NOMO-1 (cell line): ENCODE measurements at regions not wholly inside any gene's neighbourhood (a gene's known extent, or its start where the extent isn't known, plus 50 kb on each side); places are given as distances from the start of the nearest gene placed in this dataset.
"Not testable (repeated sequence)": the region's sequence is repeated elsewhere in the genome, so short reads cannot be mapped to it uniquely, and the experiment has no call there.

ENCODE experiments used
- DNase-seq, 2 experiments: peaks; one replicate each; lab custom pipeline; 2025; ENCODE audit not compliant: unreplicated experiment in 2 of 2; lab: John Stamatoyannopoulos, UW

- no peak for DNase-seq
These were observed 178.7 kb downstream of the CHIC2 start for GRCh38 chr4:53885668-53886067.

- not testable (repeated sequence) for DNase-seq
These were observed 187.3 kb downstream of the CHIC2 start for GRCh38 chr4:53877096-53877495.

DNA sequence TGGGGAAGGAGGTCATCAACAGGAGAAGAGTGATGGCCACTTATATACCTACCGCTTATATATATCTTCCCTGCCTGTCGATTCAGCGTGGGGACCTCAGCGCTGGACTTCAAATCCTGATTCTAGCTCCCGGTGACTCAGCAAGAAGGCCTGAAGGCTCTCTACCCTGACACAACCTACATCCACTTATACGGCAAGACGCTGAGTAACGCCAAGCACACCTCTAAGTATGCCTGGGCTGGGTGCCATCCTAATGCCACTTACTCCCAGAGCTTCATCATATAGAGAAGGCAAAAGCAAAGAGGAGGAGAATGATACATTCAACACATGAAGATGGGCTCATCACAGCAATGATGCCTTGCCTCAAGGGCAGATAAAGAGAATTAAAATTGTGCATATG, 198.3 kb downstream of the CHIC2 start:
- DNase-seq, result no peak

GRCh38 chr4:53865054-53865453, 199.4 kb downstream of the CHIC2 start:
- DNase-seq, result no peak

DNA sequence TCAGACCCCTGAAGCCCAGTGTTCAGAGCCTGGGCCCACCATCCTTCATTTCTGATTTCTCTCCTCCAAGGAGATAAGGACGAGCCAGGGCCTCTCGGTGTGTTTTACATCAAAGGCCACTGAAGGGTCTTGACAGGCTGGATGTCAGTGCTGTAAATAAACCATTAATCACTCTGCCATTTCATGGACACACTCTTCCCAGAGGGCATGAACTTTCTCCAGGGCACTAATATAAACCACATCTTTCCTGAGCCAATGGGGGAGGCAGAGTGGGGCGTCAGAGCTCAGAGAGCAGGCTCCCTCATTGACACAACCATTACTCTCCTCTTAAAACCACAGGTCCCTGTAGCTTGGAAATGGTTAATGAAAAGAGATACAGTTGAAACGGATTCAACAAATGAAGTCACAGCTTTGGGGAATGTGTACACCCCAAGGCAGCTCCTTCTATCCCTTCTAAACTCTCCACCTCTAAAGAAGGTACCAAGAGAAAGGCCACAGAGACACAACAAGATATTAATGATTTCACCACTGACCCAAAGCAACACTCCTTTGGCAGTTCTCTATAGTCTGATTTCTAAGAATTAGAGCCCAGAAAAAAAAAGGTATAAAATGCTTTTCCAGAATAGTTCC, 200.6 kb downstream of the CHIC2 start:
- DNase-seq, result no peak

DNA sequence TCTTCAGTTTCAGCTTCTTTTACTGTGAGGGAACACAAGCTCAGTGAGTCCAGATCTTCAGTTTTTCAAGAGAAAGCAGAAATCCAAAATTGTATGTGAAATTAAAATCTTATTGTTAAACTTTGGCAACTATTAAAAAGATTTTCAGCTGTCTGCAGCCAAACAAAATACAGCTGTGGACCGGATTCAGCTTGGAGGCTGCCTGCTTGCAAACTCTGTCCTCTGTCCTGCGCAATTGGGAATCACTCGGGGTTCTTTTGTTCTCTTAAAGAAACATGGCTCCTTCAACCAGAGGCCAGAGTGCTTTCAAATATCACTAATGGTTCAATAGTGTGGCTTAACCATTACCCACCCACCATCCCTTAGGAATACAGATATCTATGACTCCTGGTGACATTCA, 201.2 kb downstream of the CHIC2 start:
- no peak for DNase-seq

DNA sequence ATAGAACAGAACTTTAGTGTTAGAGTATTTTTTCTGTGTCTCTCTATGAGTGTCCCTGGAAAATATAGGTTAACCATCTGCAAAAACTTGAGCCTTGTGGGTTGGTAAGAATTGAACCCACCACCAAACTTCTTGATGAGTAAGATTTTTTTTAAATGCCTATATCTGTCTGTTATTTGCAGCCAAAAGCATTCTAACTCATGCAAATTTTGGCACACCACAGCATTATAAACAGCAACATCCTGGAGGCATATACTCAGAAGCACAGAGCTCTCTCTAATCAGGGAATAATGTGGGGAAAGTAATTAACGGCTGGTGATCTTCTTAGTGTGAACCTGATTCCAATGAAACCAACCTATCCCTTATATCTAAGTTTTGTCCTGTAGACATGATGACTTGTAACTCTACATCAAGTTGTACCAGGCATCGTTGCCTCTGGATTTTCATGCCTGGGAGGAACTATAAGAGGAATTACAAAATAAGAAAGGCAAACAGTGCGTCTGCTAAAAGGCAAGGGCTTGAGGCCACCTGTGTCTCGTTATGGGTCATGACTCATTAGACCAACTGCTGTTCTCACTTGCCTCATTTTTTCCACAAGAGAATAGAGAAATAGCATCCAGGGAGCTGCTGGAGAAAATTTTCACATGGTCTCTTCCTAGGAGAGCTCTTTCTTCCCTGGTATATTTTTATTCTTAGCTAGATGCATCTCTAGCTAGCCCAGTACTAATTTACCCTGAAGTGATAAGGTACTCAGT, 202.4 kb downstream of the CHIC2 start:
- peak; percentile 27 to 47 for DNase-seq

GRCh38 chr4:53859305-53859704, 205.1 kb downstream of the CHIC2 start:
- DNase-seq, result no peak

GRCh38 chr4:53858744-53859143, 205.7 kb downstream of the CHIC2 start:
- DNase-seq, result no peak

- DNase-seq, result peak; percentile 51 to 86
These were observed 208.7 kb downstream of the CHIC2 start for GRCh38 chr4:53855581-53856250.

- peak; percentile 39 to 86 for DNase-seq
These were observed 209.3 kb downstream of the CHIC2 start for GRCh38 chr4:53854991-53855568.

DNA sequence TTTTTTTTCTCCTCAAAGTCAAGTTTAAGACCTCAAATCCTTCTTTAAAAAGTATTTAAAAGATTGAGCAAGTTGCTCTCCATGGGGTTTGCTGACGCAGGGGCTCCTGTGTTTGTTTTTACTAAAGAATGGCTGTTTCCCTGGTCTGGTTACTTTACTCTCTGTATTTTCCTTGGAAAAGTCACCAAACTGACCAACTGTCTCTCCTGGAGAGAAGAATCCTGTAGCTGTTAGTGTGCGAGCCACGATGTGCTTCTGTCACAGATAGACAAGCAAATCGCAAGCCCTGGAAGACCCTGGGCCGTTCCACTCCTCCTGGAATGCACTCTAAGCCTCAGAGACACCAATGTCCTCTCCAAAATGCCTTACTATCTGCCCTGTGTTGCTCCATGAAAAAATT, 212.1 kb downstream of the CHIC2 start:
- no peak for DNase-seq

DNA sequence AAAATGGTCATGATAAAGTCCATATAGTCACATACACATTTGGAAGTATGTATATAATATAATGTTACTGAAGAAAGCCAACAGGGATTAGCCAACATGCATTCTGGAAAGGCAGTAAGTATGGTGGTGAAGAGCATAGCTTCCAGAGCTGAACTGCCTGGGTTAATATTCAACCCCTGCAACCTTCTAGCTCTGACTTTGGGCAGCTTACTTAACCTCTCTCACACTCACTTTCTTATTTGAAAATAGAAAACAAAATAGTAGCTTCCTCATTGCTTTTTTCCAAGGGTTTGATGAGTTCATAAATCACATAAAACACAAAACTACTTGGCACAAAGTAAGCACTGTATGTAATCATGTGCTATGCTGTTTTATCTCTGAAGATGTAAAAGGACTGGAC, 216.4 kb downstream of the CHIC2 start:
- no peak for DNase-seq

DNA sequence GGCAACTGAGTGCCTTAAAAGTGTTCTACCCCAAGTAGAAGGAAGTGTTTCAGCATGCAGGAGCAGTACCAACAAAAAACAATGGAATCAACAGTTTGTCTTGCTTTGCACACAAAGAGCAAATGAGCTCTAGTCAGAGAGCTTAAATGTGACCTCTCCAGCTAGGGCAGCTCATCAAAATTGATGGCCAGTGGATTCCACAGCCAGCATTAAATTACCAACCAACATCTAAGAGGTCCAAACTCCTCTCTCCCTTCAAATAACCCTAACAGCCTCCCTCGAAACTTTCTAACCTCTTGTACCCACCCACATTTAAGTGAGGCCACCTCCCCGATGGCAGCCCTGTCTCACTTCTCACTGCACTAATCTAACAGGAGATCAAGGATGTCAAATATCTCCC, 219.9 kb downstream of the CHIC2 start:
- no peak for DNase-seq

- DNase-seq, result no peak
These were observed 220.3 kb downstream of the CHIC2 start for GRCh38 chr4:53844133-53844532.

- DNase-seq, result no peak
These were observed 222.7 kb downstream of the CHIC2 start for GRCh38 chr4:53841711-53842110.

- no peak for DNase-seq
These were observed 223.8 kb downstream of the CHIC2 start for GRCh38 chr4:53840643-53841042.

GRCh38 chr4:53833302-53834003, 231.0 kb downstream of the CHIC2 start:
- not testable (repeated sequence) for DNase-seq

- DNase-seq, result no peak
These were observed 231.9 kb downstream of the CHIC2 start for GRCh38 chr4:53832549-53832948.

DNA sequence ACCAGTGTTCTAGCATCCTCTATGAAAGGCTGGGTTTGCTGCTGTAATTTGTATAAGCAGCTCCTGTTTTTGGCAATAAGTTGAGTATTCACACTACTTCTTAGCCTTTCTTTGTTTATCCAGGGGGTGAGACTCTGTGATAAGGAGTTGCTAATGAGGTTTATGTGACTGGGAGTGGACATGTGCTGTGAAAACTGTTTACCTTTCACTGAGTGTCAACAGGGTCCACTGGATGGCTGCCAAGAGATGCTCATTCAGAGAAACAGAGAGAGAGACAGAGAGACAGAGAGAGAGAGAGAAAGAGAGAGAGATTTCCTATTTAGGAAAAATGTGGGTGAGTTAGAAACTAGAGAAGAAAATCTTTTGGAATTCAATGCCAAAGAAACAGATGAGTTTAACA, 233.9 kb downstream of the CHIC2 start:
- DNase-seq, result no peak
